ENCODE measurements at regions not wholly inside any gene's neighbourhood (a gene's known extent, or its start where the extent isn't known, plus 50 kb on each side); places are given as distances from the start of the nearest gene placed in this dataset.

DNA sequence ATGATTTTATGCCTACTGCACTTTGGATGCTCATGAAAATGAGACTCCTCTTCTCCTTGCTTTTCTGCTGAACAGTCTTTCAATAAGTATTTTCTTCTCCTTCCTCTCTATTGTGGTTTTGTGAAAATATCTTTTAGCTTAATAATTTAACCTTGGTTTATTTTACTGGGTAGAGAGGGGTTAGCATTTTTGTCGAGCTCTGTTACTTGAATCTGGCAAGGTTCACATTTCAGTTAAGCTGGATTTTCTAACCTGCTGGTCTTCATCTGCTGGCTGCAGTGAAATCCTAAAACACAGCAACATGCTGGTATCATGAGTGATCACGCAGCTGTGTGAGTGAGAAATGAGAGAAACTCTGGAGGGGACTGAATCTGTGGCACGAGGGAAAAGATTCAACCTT lies 222.7 kb upstream of the NOX3 start:
- no peak for TF ChIP-seq POLR2A (IDR thresholded peaks at IDR 0.05)
- TF ChIP-seq, protein P1, sequence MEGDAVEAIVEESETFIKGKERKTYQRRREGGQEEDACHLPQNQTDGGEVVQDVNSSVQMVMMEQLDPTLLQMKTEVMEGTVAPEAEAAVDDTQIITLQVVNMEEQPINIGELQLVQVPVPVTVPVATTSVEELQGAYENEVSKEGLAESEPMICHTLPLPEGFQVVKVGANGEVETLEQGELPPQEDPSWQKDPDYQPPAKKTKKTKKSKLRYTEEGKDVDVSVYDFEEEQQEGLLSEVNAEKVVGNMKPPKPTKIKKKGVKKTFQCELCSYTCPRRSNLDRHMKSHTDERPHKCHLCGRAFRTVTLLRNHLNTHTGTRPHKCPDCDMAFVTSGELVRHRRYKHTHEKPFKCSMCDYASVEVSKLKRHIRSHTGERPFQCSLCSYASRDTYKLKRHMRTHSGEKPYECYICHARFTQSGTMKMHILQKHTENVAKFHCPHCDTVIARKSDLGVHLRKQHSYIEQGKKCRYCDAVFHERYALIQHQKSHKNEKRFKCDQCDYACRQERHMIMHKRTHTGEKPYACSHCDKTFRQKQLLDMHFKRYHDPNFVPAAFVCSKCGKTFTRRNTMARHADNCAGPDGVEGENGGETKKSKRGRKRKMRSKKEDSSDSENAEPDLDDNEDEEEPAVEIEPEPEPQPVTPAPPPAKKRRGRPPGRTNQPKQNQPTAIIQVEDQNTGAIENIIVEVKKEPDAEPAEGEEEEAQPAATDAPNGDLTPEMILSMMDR (IDR thresholded peaks at IDR 0.05) = no peak

All from breast epithelium (tissue), 3 donors.